HG03571 (cell line): ENCODE measurements at regions not wholly inside any gene's neighbourhood (a gene's known extent, or its start where the extent isn't known, plus 50 kb on each side); places are given as distances from the start of the nearest gene placed in this dataset.

Experiments
- ATAC-seq: cut with Tn5 transposase; IDR thresholded peaks from one replicate; pipeline ENCODE4 v1.9.1; 2021; ENCODE audit not compliant: unreplicated experiment

GRCh38 chr2:228253752-228254151 lies 72.3 kb upstream of the SPHKAP start:
- no peak for ATAC-seq

GRCh38 chr2:228247335-228247734 lies 65.8 kb upstream of the SPHKAP start:
- ATAC-seq, result no peak

- no peak for ATAC-seq
Observed at GRCh38 chr2:228245601-228246000, 64.1 kb upstream of the SPHKAP start.

- ATAC-seq, result no peak
Observed at GRCh38 chr2:228242591-228242990, 61.1 kb upstream of the SPHKAP start.

- ATAC-seq, result no peak
Observed at GRCh38 chr2:228239907-228240561, 58.5 kb upstream of the SPHKAP start.

- no peak for ATAC-seq
Observed at GRCh38 chr2:228239207-228239906, 57.9 kb upstream of the SPHKAP start.
